GM06990 (cell line): ENCODE measurements at regions not wholly inside any gene's neighbourhood (a gene's known extent, or its start where the extent isn't known, plus 50 kb on each side); places are given as distances from the start of the nearest gene placed in this dataset.

Experiments
- DNase-seq: peaks from one replicate; pipeline ENCODE4 v3.0.0-alpha.2; 2011; ENCODE audit not compliant: insufficient read length; ENCODE audit errors: extremely low read depth
- H3K27me3 ChIP-seq: replicated peaks from 2 replicates; pipeline ENCODE4 v1.6.0; 2011; ENCODE audit warnings: low read length; ENCODE audit not compliant: control insufficient read depth, insufficient read depth
- H3K36me3 ChIP-seq: 2 replicates; pipeline ENCODE4 v1.5.1; 2011; ENCODE audit warnings: low read length; ENCODE audit not compliant: control insufficient read depth, insufficient read depth
- H3K4me3 ChIP-seq: replicated peaks from 2 replicates; pipeline ENCODE4 v1.5.1; 2011; ENCODE audit warnings: low read depth, mild to moderate bottlenecking, control low read depth, low read length
- CTCF ChIP-seq: IDR thresholded peaks from 2 replicates; pipeline ENCODE4 v1.5.1; 2011; ENCODE audit warnings: low read length, control low read depth, mild to moderate bottlenecking, inconsistent platforms; ENCODE audit not compliant: insufficient read depth, poor library complexity, severe bottlenecking

- H3K27me3 ChIP-seq = no peaks in the 10 kb centered on the region
- no peak for DNase-seq
- no peaks in the 10 kb centered on the region for H3K36me3 ChIP-seq
- H3K4me3 ChIP-seq = no peak overlapping the region
- TF ChIP-seq CTCF = no peak
Measured at GRCh38 chr5:17802256-17802655, 168.0 kb downstream of the TAF11L14 start.

GRCh38 chr5:17803971-17804370 is 169.7 kb downstream of the TAF11L14 start:
- Histone ChIP-seq H3K36me3 (no peaks in the 10 kb centered on the region), H3K4me3 (no peak overlapping the region), H3K27me3 (no peaks in the 10 kb centered on the region)
- TF ChIP-seq CTCF = no peak
- DNase-seq = no peak

DNA sequence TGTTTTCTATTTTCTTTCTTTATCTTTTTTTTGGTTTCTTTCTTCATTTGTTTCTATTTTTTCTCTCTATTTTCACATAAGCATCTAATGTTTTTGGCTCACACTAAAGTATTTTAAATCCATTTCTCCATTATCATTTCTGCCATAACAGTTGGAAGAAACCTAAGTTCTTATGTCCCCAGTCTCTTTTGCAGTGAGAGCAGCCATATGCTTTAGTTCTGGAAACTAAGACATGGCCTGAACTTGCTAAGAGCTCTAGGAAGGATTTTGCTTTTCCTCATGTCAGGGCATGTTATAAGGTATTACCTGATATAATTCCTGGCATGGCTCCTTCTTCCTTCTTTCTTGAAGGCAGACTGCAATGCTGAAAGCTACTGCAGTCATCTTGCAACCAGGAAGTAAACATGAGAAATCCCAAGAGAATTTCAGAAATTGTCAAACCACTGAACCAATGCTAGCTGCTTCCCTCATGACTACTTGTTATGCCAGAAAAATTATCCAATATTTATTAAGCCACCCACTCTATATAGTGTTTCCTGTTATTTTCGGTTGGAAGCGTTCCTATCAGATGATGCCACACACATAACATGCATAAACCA is 171.1 kb downstream of the TAF11L14 start:
- DNase-seq = no peak
- Histone ChIP-seq H3K4me3 (no peak overlapping the region), H3K27me3 (no peaks in the 10 kb centered on the region), H3K36me3 (no peaks in the 10 kb centered on the region)
- no peak for TF ChIP-seq CTCF

DNA sequence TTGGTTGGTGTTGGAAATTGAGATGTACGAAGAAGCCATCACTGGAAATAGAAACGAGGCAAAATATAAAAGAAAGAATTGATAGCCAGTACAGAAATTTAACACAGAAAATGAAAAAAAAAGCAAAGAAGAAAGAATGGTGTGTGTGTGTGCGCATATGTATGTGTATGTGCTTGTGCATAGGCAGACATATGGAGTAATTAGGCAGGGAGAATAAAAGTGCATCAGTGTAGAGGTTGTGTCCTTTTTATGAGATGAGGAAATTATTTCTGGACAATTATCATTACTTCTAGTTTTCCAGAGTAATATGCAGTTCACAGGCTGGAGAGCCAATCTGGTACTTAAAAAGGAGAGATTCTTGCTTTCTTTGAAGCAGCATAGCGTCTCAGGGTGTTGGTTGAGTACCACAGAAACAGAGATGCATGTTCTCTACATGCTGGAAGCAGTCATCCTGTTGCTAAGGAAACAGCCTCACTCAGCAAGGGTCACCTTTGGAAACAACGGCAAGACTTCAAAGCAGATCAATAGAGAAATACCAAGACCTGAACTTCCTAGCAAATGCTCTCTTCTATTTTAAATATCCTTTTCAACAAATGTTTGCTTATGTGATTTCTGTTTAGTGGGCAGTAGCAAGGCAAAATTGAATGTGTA is 172.7 kb downstream of the TAF11L14 start:
- H3K27me3 ChIP-seq = no peaks in the 10 kb centered on the region
- no peaks in the 10 kb centered on the region for H3K36me3 ChIP-seq
- no peak for DNase-seq
- H3K4me3 ChIP-seq = no peak overlapping the region
- no peak for TF ChIP-seq CTCF

DNA sequence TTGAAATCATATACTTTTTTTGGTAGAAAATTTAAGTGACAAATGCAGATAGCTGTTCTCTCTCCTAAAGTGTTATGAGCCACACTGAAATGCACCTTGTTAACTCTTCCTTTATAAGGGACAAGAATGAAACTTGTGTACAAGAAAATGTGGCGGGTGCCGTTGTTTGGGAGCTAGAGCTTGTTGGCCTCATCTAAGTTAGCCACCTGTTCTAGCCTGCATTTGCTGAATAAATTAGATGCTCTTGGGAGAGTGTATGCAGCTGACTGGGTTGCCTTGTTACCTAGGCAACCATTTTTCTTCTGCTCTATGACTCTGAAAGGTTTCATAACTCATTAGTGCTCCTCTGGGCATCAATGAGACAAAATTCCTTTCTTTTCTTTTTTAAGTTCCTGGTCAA is 174.3 kb downstream of the TAF11L14 start:
- no peak for DNase-seq

More for the DNA sequence above, 174.3 kb downstream of the TAF11L14 start:
- Histone ChIP-seq H3K4me3 (no peak overlapping the region), H3K27me3 (no peaks in the 10 kb centered on the region), H3K36me3 (no peaks in the 10 kb centered on the region)
- TF ChIP-seq CTCF = no peak
